ENCODE measurements at regions not wholly inside any gene's neighbourhood (a gene's known extent, or its start where the extent isn't known, plus 50 kb on each side); places are given as distances from the start of the nearest gene placed in this dataset.
A peak's percentile ranks its signal among the peaks of the same experiment; 100 is the strongest.
"Not testable (repeated sequence)": the region's sequence is repeated elsewhere in the genome, so short reads cannot be mapped to it uniquely, and the experiment has no call there.

GRCh38 chrX:134045372-134045771 is 60.0 kb upstream of the GPC3 start:
- not testable (repeated sequence) for DNase-seq (ENCODE audit: low spot score)

GRCh38 chrX:134067107-134067506 is 81.7 kb upstream of the GPC3 start:
- not testable (repeated sequence) for DNase-seq (ENCODE audit: low spot score)

- DNase-seq (ENCODE audit: low spot score): not testable (repeated sequence)
Measured at GRCh38 chrX:134071899-134072298, 86.5 kb upstream of the GPC3 start.

GRCh38 chrX:134073341-134073740 is 87.9 kb upstream of the GPC3 start:
- DNase-seq (ENCODE audit: low spot score): no peak

GRCh38 chrX:134074151-134074550 is 88.8 kb upstream of the GPC3 start:
- DNase-seq (ENCODE audit: low spot score): no peak

- no peak for DNase-seq (ENCODE audit: low spot score)
Measured at GRCh38 chrX:134075894-134076718, 90.7 kb upstream of the GPC3 start.

- DNase-seq (ENCODE audit: low spot score): no peak
Measured at GRCh38 chrX:134095366-134095765, 110.0 kb upstream of the GPC3 start.

GRCh38 chrX:134101636-134102035 is 116.2 kb upstream of the GPC3 start:
- no peak for DNase-seq (ENCODE audit: low spot score)

- DNase-seq (ENCODE audit: low spot score): no peak
Measured at GRCh38 chrX:134115270-134115669, 121.7 kb upstream of the CCDC160 start.

- no peak for DNase-seq (ENCODE audit: low spot score)
Measured at GRCh38 chrX:134137341-134137740, 99.6 kb upstream of the CCDC160 start.

- no peak for DNase-seq (ENCODE audit: low spot score)
Measured at GRCh38 chrX:134139090-134139489, 97.9 kb upstream of the CCDC160 start.

- no peak for DNase-seq (ENCODE audit: low spot score)
Measured at GRCh38 chrX:134144231-134144630, 92.8 kb upstream of the CCDC160 start.

- DNase-seq (ENCODE audit: low spot score): no peak
Measured at GRCh38 chrX:134146493-134146892, 90.5 kb upstream of the CCDC160 start.

- DNase-seq (ENCODE audit: low spot score): no peak
Measured at GRCh38 chrX:134148172-134148692, 88.8 kb upstream of the CCDC160 start.

- DNase-seq (ENCODE audit: low spot score): no peak
Measured at GRCh38 chrX:134158821-134159512, 78.0 kb upstream of the CCDC160 start.

GRCh38 chrX:134161162-134161561 is 75.8 kb upstream of the CCDC160 start:
- DNase-seq (ENCODE audit: low spot score): no peak

- no peak for DNase-seq (ENCODE audit: low spot score)
Measured at GRCh38 chrX:134162032-134162431, 75.0 kb upstream of the CCDC160 start.

GRCh38 chrX:134163836-134164235 is 73.1 kb upstream of the CCDC160 start:
- DNase-seq (ENCODE audit: low spot score): no peak

GRCh38 chrX:134167591-134168203 is 69.3 kb upstream of the CCDC160 start:
- DNase-seq (ENCODE audit: low spot score): no peak

GRCh38 chrX:134171661-134172587 is 65.1 kb upstream of the CCDC160 start:
- DNase-seq (ENCODE audit: low spot score): peak; percentile 66

GRCh38 chrX:134172588-134173259 is 64.3 kb upstream of the CCDC160 start:
- DNase-seq (ENCODE audit: low spot score): no peak

Data from ecto neural progenitor cell (in vitro differentiated cells).